ENCODE measurements at regions not wholly inside any gene's neighbourhood (a gene's known extent, or its start where the extent isn't known, plus 50 kb on each side); places are given as distances from the start of the nearest gene placed in this dataset.

DNA sequence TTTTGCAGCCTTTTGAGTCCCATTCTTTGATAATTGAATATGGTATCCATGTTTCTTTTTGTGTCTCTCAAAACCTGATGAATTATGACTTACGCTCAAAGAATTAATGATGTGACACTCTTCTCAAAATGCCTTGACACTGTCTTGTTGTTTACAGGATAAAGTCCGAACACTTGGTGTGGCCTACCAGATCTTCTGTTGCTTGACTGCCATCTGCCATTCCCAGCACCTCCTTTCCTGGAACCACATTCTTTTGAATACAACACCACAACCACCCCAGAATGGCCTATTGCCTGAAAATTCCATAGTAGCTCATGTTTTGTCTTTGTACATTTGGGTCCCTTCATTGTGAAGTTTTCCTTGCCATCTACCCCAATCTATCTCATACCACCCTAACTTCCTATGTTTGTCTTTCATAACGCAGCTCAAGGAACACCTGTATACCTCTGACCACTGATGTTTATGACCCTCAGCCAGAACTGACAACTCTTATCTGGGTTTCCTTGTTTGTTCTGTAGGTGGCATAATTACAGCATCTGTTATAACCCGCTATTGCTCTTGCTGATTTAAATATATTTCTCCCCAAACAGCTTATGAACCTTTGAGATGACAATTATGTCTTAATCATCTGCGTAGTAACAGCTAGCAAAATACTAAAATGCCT is 991.3 kb downstream of the RAB28 start:
- H3K4me1 ChIP-seq (ENCODE audit: control insufficient read depth in 1 of 2, insufficient read depth in 2 of 2, low read depth in 1 of 2, low read length in 1 of 2) = peaks cover 0 to 8% of the 10 kb centered on the region in 2 experiments; a peak in 2 of 4 replicates
- H3K9ac ChIP-seq = no peak overlapping the region
- no peaks in the 10 kb centered on the region for H3K27me3 ChIP-seq (ENCODE audit: insufficient read depth)
- no peak for TF ChIP-seq CHD2 (IDR thresholded peaks at IDR 0.05; ENCODE audit: low read length, partially characterized antibody)
- TF ChIP-seq, protein P1, sequence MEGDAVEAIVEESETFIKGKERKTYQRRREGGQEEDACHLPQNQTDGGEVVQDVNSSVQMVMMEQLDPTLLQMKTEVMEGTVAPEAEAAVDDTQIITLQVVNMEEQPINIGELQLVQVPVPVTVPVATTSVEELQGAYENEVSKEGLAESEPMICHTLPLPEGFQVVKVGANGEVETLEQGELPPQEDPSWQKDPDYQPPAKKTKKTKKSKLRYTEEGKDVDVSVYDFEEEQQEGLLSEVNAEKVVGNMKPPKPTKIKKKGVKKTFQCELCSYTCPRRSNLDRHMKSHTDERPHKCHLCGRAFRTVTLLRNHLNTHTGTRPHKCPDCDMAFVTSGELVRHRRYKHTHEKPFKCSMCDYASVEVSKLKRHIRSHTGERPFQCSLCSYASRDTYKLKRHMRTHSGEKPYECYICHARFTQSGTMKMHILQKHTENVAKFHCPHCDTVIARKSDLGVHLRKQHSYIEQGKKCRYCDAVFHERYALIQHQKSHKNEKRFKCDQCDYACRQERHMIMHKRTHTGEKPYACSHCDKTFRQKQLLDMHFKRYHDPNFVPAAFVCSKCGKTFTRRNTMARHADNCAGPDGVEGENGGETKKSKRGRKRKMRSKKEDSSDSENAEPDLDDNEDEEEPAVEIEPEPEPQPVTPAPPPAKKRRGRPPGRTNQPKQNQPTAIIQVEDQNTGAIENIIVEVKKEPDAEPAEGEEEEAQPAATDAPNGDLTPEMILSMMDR (IDR thresholded peaks at IDR 0.05) = no peak
- TF ChIP-seq, protein P2, sequence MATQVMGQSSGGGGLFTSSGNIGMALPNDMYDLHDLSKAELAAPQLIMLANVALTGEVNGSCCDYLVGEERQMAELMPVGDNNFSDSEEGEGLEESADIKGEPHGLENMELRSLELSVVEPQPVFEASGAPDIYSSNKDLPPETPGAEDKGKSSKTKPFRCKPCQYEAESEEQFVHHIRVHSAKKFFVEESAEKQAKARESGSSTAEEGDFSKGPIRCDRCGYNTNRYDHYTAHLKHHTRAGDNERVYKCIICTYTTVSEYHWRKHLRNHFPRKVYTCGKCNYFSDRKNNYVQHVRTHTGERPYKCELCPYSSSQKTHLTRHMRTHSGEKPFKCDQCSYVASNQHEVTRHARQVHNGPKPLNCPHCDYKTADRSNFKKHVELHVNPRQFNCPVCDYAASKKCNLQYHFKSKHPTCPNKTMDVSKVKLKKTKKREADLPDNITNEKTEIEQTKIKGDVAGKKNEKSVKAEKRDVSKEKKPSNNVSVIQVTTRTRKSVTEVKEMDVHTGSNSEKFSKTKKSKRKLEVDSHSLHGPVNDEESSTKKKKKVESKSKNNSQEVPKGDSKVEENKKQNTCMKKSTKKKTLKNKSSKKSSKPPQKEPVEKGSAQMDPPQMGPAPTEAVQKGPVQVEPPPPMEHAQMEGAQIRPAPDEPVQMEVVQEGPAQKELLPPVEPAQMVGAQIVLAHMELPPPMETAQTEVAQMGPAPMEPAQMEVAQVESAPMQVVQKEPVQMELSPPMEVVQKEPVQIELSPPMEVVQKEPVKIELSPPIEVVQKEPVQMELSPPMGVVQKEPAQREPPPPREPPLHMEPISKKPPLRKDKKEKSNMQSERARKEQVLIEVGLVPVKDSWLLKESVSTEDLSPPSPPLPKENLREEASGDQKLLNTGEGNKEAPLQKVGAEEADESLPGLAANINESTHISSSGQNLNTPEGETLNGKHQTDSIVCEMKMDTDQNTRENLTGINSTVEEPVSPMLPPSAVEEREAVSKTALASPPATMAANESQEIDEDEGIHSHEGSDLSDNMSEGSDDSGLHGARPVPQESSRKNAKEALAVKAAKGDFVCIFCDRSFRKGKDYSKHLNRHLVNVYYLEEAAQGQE (IDR thresholded peaks at IDR 0.05; ENCODE audit: low read depth, low read length) = no peak
- TF ChIP-seq, protein P3, sequence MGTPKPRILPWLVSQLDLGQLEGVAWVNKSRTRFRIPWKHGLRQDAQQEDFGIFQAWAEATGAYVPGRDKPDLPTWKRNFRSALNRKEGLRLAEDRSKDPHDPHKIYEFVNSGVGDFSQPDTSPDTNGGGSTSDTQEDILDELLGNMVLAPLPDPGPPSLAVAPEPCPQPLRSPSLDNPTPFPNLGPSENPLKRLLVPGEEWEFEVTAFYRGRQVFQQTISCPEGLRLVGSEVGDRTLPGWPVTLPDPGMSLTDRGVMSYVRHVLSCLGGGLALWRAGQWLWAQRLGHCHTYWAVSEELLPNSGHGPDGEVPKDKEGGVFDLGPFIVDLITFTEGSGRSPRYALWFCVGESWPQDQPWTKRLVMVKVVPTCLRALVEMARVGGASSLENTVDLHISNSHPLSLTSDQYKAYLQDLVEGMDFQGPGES (IDR thresholded peaks at IDR 0.05; ENCODE audit: low read depth, low read length) = no peak
- TF ChIP-seq, protein P4, sequence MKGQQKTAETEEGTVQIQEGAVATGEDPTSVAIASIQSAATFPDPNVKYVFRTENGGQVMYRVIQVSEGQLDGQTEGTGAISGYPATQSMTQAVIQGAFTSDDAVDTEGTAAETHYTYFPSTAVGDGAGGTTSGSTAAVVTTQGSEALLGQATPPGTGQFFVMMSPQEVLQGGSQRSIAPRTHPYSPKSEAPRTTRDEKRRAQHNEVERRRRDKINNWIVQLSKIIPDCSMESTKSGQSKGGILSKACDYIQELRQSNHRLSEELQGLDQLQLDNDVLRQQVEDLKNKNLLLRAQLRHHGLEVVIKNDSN (IDR thresholded peaks at IDR 0.05; ENCODE audit: borderline replicate concordance, low read depth) = no peak
- no peak for TF ChIP-seq POLR2AphosphoS5 (IDR thresholded peaks at IDR 0.05; ENCODE audit: low read depth, low read length)
- TF ChIP-seq RFX5 (IDR thresholded peaks at IDR 0.05; ENCODE audit: low read length) = no peak
- TF ChIP-seq MEF2A (IDR thresholded peaks at IDR 0.05; ENCODE audit: borderline replicate concordance, low read depth) = no peak
- no peak for TF ChIP-seq SMC3 (IDR thresholded peaks at IDR 0.05; ENCODE audit: low read depth, low read length)
- no peak for TF ChIP-seq MXI1 (IDR thresholded peaks at IDR 0.05; ENCODE audit: low read depth, low read length)
- TF ChIP-seq GABPA (IDR thresholded peaks at IDR 0.05; ENCODE audit: low read depth) = no peak
- ChIA-PET POLR2A (no interaction called here), CTCF (no interaction called here)
- 0 out of 2 replicates have a peak, but pooled peaks cover 7% of the 10 kb centered on the region for H3K9me3 ChIP-seq
- no peak overlapping the region for H3K27ac ChIP-seq (ENCODE audit: low read depth in 2 of 2, low read length in 1 of 2)
- H3K4me2 ChIP-seq = no peak overlapping the region
- H3K9me2 ChIP-seq = no peaks in the 10 kb centered on the region
- WGBS (ENCODE audit: low lambda C conversion rate) = 21% methylated on average over 5 of the region's 5 CpGs
- no peak for DNase-seq
- H3K4me3 ChIP-seq (ENCODE audit: low read depth in 2 of 2, low read length in 1 of 2) = no peak overlapping the region
- no peak overlapping the region for H2AFZ ChIP-seq (ENCODE audit: low read depth)
- no peaks in the 10 kb centered on the region for H3K36me3 ChIP-seq (replicated peaks in 1 of 2; ENCODE audit: control insufficient read depth in 1 of 2, insufficient read depth in 2 of 2, low read length in 1 of 2)
- H3K79me2 ChIP-seq (ENCODE audit: insufficient read depth) = no peaks in the 10 kb centered on the region
- no peaks in the 10 kb centered on the region for H3F3A ChIP-seq (replicated peaks; ENCODE audit: insufficient read depth)
- no peaks in the 10 kb centered on the region for H4K20me1 ChIP-seq (ENCODE audit: insufficient read depth)
